Rectal smooth muscle tissue (tissue), 1 donor: ENCODE measurements at regions not wholly inside any gene's neighbourhood (a gene's known extent, or its start where the extent isn't known, plus 50 kb on each side); places are given as distances from the start of the nearest gene placed in this dataset.

ENCODE experiments used
- H3K27ac ChIP-seq: one replicate; pipeline ENCODE4 v1.7.0; 2013; ENCODE audit warnings: low read depth, low read length, inconsistent platforms
- H3K27me3 ChIP-seq: one replicate; pipeline ENCODE4 v1.7.0; 2013; ENCODE audit warnings: low read length; ENCODE audit not compliant: control insufficient read depth, insufficient read depth
- H3K36me3 ChIP-seq: one replicate; pipeline ENCODE4 v1.7.0; 2013; ENCODE audit warnings: low read length; ENCODE audit not compliant: control insufficient read depth, insufficient read depth
- H3K4me1 ChIP-seq: one replicate; pipeline ENCODE4 v1.7.0; 2013; ENCODE audit warnings: low read length; ENCODE audit not compliant: control insufficient read depth, insufficient read depth
- H3K4me3 ChIP-seq: one replicate; pipeline ENCODE4 v1.7.0; 2013; ENCODE audit warnings: low read length
- H3K9ac ChIP-seq: one replicate; pipeline ENCODE4 v1.7.0; 2013; ENCODE audit warnings: low read length

GRCh38 chr10:14405076-14406065 lies 74.6 kb upstream of the FRMD4A start:
- Histone ChIP-seq H3K4me3 (no peak overlapping the region), H3K36me3 (no peaks in the 10 kb centered on the region), H3K27me3 (no peaks in the 10 kb centered on the region), H3K4me1 (no peaks in the 10 kb centered on the region), H3K27ac (no peak overlapping the region), H3K9ac (no peak overlapping the region)

- Histone ChIP-seq H3K4me1 (no peaks in the 10 kb centered on the region), H3K27ac (no peak overlapping the region), H3K36me3 (no peaks in the 10 kb centered on the region), H3K4me3 (no peak overlapping the region), H3K27me3 (no peaks in the 10 kb centered on the region), H3K9ac (no peak overlapping the region)
These were observed 73.3 kb upstream of the FRMD4A start for GRCh38 chr10:14403881-14404623.

GRCh38 chr10:14403359-14403758 lies 72.6 kb upstream of the FRMD4A start:
- Histone ChIP-seq H3K36me3 (no peaks in the 10 kb centered on the region), H3K27me3 (no peaks in the 10 kb centered on the region), H3K9ac (no peak overlapping the region), H3K4me1 (no peaks in the 10 kb centered on the region), H3K27ac (no peak overlapping the region), H3K4me3 (no peak overlapping the region)

- Histone ChIP-seq H3K9ac (no peak overlapping the region), H3K27me3 (no peaks in the 10 kb centered on the region), H3K27ac (no peak overlapping the region), H3K36me3 (no peaks in the 10 kb centered on the region), H3K4me3 (no peak overlapping the region), H3K4me1 (no peaks in the 10 kb centered on the region)
These were observed 68.9 kb upstream of the FRMD4A start for GRCh38 chr10:14399641-14400040.

- H3K27ac ChIP-seq = no peak overlapping the region
- no peaks in the 10 kb centered on the region for H3K27me3 ChIP-seq
- no peaks in the 10 kb centered on the region for H3K4me1 ChIP-seq
These were observed 66.3 kb upstream of the FRMD4A start for GRCh38 chr10:14397066-14397465.

GRCh38 chr10:14396411-14397048 lies 65.8 kb upstream of the FRMD4A start:
- H3K27me3 ChIP-seq = no peaks in the 10 kb centered on the region
- H3K4me1 ChIP-seq = no peaks in the 10 kb centered on the region
- no peak overlapping the region for H3K27ac ChIP-seq
- no peaks in the 10 kb centered on the region for H3K36me3 ChIP-seq
- H3K4me3 ChIP-seq = no peak overlapping the region
- H3K9ac ChIP-seq = no peak overlapping the region

More at GRCh38 chr10:14397066-14397465, 66.3 kb upstream of the FRMD4A start:
- H3K4me3 ChIP-seq = no peak overlapping the region
- no peaks in the 10 kb centered on the region for H3K36me3 ChIP-seq
- no peak overlapping the region for H3K9ac ChIP-seq

GRCh38 chr10:14394179-14394578 lies 63.5 kb upstream of the FRMD4A start:
- no peak overlapping the region for H3K4me3 ChIP-seq
- H3K9ac ChIP-seq = no peak overlapping the region
- H3K27ac ChIP-seq = no peak overlapping the region
- no peaks in the 10 kb centered on the region for H3K27me3 ChIP-seq
- no peaks in the 10 kb centered on the region for H3K36me3 ChIP-seq
- H3K4me1 ChIP-seq = no peaks in the 10 kb centered on the region

GRCh38 chr10:14391342-14391741 lies 60.6 kb upstream of the FRMD4A start:
- H3K4me1 ChIP-seq = no peaks in the 10 kb centered on the region
- H3K27me3 ChIP-seq = no peaks in the 10 kb centered on the region
- H3K9ac ChIP-seq = no peak overlapping the region
- H3K27ac ChIP-seq = no peak overlapping the region
- no peak overlapping the region for H3K4me3 ChIP-seq
- H3K36me3 ChIP-seq = no peaks in the 10 kb centered on the region

- H3K4me1 ChIP-seq = no peaks in the 10 kb centered on the region
- H3K4me3 ChIP-seq = no peak overlapping the region
- H3K36me3 ChIP-seq = no peaks in the 10 kb centered on the region
- no peak overlapping the region for H3K9ac ChIP-seq
- H3K27ac ChIP-seq = no peak overlapping the region
- H3K27me3 ChIP-seq = no peaks in the 10 kb centered on the region
These were observed 59.4 kb upstream of the FRMD4A start for GRCh38 chr10:14389981-14390590.

GRCh38 chr10:14385596-14386593 lies 55.2 kb upstream of the FRMD4A start:
- no peaks in the 10 kb centered on the region for H3K36me3 ChIP-seq
- H3K4me1 ChIP-seq = no peaks in the 10 kb centered on the region
- H3K27ac ChIP-seq = no peak overlapping the region
- H3K9ac ChIP-seq = no peak overlapping the region
- no peaks in the 10 kb centered on the region for H3K27me3 ChIP-seq
- no peak overlapping the region for H3K4me3 ChIP-seq

- Histone ChIP-seq H3K4me1 (no peaks in the 10 kb centered on the region), H3K4me3 (no peak overlapping the region), H3K36me3 (no peaks in the 10 kb centered on the region), H3K27ac (no peak overlapping the region), H3K9ac (no peak overlapping the region), H3K27me3 (no peaks in the 10 kb centered on the region)
These were observed 54.2 kb upstream of the FRMD4A start for GRCh38 chr10:14384915-14385314.
